ENCODE measurements at regions not wholly inside any gene's neighbourhood (a gene's known extent, or its start where the extent isn't known, plus 50 kb on each side); places are given as distances from the start of the nearest gene placed in this dataset.

GRCh38 chr12:107225635-107226034, 132.3 kb upstream of the CRY1 start:
- no peaks in the 10 kb centered on the region for H3K4me1 ChIP-seq (ENCODE audit: insufficient read depth, low read length)
- no peak for DNase-seq
- no peaks in the 10 kb centered on the region for H3K9me3 Mint-ChIP-seq
- H3K36me3 Mint-ChIP-seq, result no peaks in the 10 kb centered on the region
- no peak overlapping the region for H3K4me3 Mint-ChIP-seq
- no peaks in the 10 kb centered on the region for H3K9me3 ChIP-seq (ENCODE audit: control insufficient read depth in 1 of 2, low read length in 2 of 2)
- no peaks in the 10 kb centered on the region for H3K27me3 ChIP-seq (ENCODE audit: insufficient read depth, low read length)
- H3K27me3 Mint-ChIP-seq, result peaks cover 6 to 19% of the 10 kb centered on the region in 2 donors
- intact Hi-C loops (cut with micrococcal nuclease), result loop anchor here (10.0 kb wide), 1 partner anchor 179 kb away; no protein-coding TSS in a partner anchor
- H3K27ac ChIP-seq (ENCODE audit: low read depth, low read length), result no peak overlapping the region
- H3K36me3 ChIP-seq (ENCODE audit: insufficient read depth, low read length), result no peaks in the 10 kb centered on the region
- CTCF ChIA-PET (ENCODE audit: partially characterized antibody), result no interaction called here
- no peak overlapping the region for H3K27ac Mint-ChIP-seq
- H3K4me3 ChIP-seq (ENCODE audit: low read length in 2 of 2), result no peak overlapping the region
- H3K4me1 Mint-ChIP-seq, result no peaks in the 10 kb centered on the region
- POLR2A ChIA-PET (ENCODE audit: partially characterized antibody), result no interaction called here

GRCh38 chr12:107226126-107226525, 132.8 kb upstream of the CRY1 start:
- Histone ChIP-seq H3K4me1 (ENCODE audit: insufficient read depth, low read length) (no peaks in the 10 kb centered on the region), H3K27ac (ENCODE audit: low read depth, low read length) (no peak overlapping the region), H3K36me3 (ENCODE audit: insufficient read depth, low read length) (no peaks in the 10 kb centered on the region), H3K27me3 (ENCODE audit: insufficient read depth, low read length) (no peaks in the 10 kb centered on the region), H3K4me3 (ENCODE audit: low read length in 2 of 2) (no peak overlapping the region), H3K9me3 (ENCODE audit: control insufficient read depth in 1 of 2, low read length in 2 of 2) (no peaks in the 10 kb centered on the region)
- H3K27me3 Mint-ChIP-seq, result peaks cover 6 to 16% of the 10 kb centered on the region in 2 donors
- H3K27ac Mint-ChIP-seq, result no peak overlapping the region
- CTCF ChIA-PET (ENCODE audit: partially characterized antibody), result no interaction called here
- DNase-seq, result no peak
- no peak overlapping the region for H3K4me3 Mint-ChIP-seq
- no peaks in the 10 kb centered on the region for H3K4me1 Mint-ChIP-seq
- intact Hi-C loops (cut with micrococcal nuclease), result loop anchor here (10.0 kb wide), 1 partner anchor 179 kb away; no protein-coding TSS in a partner anchor
- POLR2A ChIA-PET (ENCODE audit: partially characterized antibody), result no interaction called here
- no peaks in the 10 kb centered on the region for H3K36me3 Mint-ChIP-seq
- no peaks in the 10 kb centered on the region for H3K9me3 Mint-ChIP-seq

GRCh38 chr12:107228076-107228475, 134.7 kb upstream of the CRY1 start:
- Histone ChIP-seq H3K27me3 (ENCODE audit: insufficient read depth, low read length) (no peaks in the 10 kb centered on the region), H3K9me3 (ENCODE audit: control insufficient read depth in 1 of 2, low read length in 2 of 2) (no peaks in the 10 kb centered on the region), H3K27ac (ENCODE audit: low read depth, low read length) (no peak overlapping the region), H3K4me1 (ENCODE audit: insufficient read depth, low read length) (no peaks in the 10 kb centered on the region), H3K36me3 (ENCODE audit: insufficient read depth, low read length) (no peaks in the 10 kb centered on the region), H3K4me3 (ENCODE audit: low read length in 2 of 2) (no peak overlapping the region)
- Mint-ChIP-seq H3K36me3 (no peaks in the 10 kb centered on the region), H3K4me1 (no peaks in the 10 kb centered on the region), H3K27ac (no peak overlapping the region), H3K9me3 (no peaks in the 10 kb centered on the region), H3K4me3 (no peak overlapping the region), H3K27me3 (peaks cover 4 to 7% of the 10 kb centered on the region in 2 donors)
- DNase-seq, result no peak
- POLR2A ChIA-PET (ENCODE audit: partially characterized antibody), result no interaction called here
- intact Hi-C loops (cut with micrococcal nuclease), result loop anchor here (10.0 kb wide), 1 partner anchor 177 kb away; no protein-coding TSS in a partner anchor
- CTCF ChIA-PET (ENCODE audit: partially characterized antibody), result no interaction called here

GRCh38 chr12:107229827-107230226, 136.5 kb upstream of the CRY1 start:
- POLR2A ChIA-PET (ENCODE audit: partially characterized antibody), result no interaction called here
- Mint-ChIP-seq H3K9me3 (no peaks in the 10 kb centered on the region), H3K27me3 (no peaks in the 10 kb centered on the region), H3K4me3 (no peak overlapping the region), H3K27ac (no peak overlapping the region), H3K36me3 (no peaks in the 10 kb centered on the region), H3K4me1 (no peaks in the 10 kb centered on the region)
- intact Hi-C loops (cut with micrococcal nuclease), result loop anchor here (10.0 kb wide), 1 partner anchor 175 kb away; no protein-coding TSS in a partner anchor
- no peak overlapping the region for H3K27ac ChIP-seq (ENCODE audit: low read depth, low read length)
- H3K9me3 ChIP-seq (ENCODE audit: control insufficient read depth in 1 of 2, low read length in 2 of 2), result no peaks in the 10 kb centered on the region
- H3K4me1 ChIP-seq (ENCODE audit: insufficient read depth, low read length), result no peaks in the 10 kb centered on the region
- H3K4me3 ChIP-seq (ENCODE audit: low read length in 2 of 2), result no peak overlapping the region
- no peaks in the 10 kb centered on the region for H3K27me3 ChIP-seq (ENCODE audit: insufficient read depth, low read length)
- DNase-seq, result no peak
- no peaks in the 10 kb centered on the region for H3K36me3 ChIP-seq (ENCODE audit: insufficient read depth, low read length)
- CTCF ChIA-PET (ENCODE audit: partially characterized antibody), result interaction anchor here (1.4 kb wide), 1 partner anchor 98 kb away, joined by 4 read pairs; no protein-coding TSS in a partner anchor

GRCh38 chr12:107231303-107231702, 138.0 kb upstream of the CRY1 start:
- no peaks in the 10 kb centered on the region for H3K4me1 ChIP-seq (ENCODE audit: insufficient read depth, low read length)
- no peaks in the 10 kb centered on the region for H3K27me3 ChIP-seq (ENCODE audit: insufficient read depth, low read length)
- peaks cover 0 to 1% (median 0%) of the 10 kb centered on the region in 4 donors for H3K4me1 Mint-ChIP-seq
- DNase-seq, result no peak
- peaks cover 0 to 3% of the 10 kb centered on the region in 2 donors for H3K27me3 Mint-ChIP-seq
- H3K9me3 ChIP-seq (ENCODE audit: control insufficient read depth in 1 of 2, low read length in 2 of 2), result no peaks in the 10 kb centered on the region
- no peaks in the 10 kb centered on the region for H3K9me3 Mint-ChIP-seq
- no peaks in the 10 kb centered on the region for H3K36me3 Mint-ChIP-seq
- ChIA-PET CTCF (ENCODE audit: partially characterized antibody) (no interaction called here), POLR2A (ENCODE audit: partially characterized antibody) (no interaction called here)
- no peak overlapping the region for H3K4me3 ChIP-seq (ENCODE audit: low read length in 2 of 2)
- H3K27ac Mint-ChIP-seq, result no peak overlapping the region
- no peak overlapping the region for H3K4me3 Mint-ChIP-seq
- no peaks in the 10 kb centered on the region for H3K36me3 ChIP-seq (ENCODE audit: insufficient read depth, low read length)
- intact Hi-C loops (cut with micrococcal nuclease), result no loop called here
- H3K27ac ChIP-seq (ENCODE audit: low read depth, low read length), result no peak overlapping the region

GRCh38 chr12:107233551-107233950, 140.2 kb upstream of the CRY1 start:
- no peak overlapping the region for H3K4me3 Mint-ChIP-seq
- intact Hi-C loops (cut with micrococcal nuclease), result no loop called here
- ChIA-PET CTCF (ENCODE audit: partially characterized antibody) (no interaction called here), POLR2A (ENCODE audit: partially characterized antibody) (no interaction called here)
- DNase-seq, result no peak
- no peaks in the 10 kb centered on the region for H3K9me3 Mint-ChIP-seq
- H3K4me1 Mint-ChIP-seq, result peaks cover 1 to 8% (median 5%) of the 10 kb centered on the region in 4 donors
- H3K27ac ChIP-seq (ENCODE audit: low read depth, low read length), result no peak overlapping the region
- H3K4me1 ChIP-seq (ENCODE audit: insufficient read depth, low read length), result no peaks in the 10 kb centered on the region
- peaks cover 5 to 7% of the 10 kb centered on the region in 2 donors for H3K27me3 Mint-ChIP-seq
- H3K36me3 Mint-ChIP-seq, result no peaks in the 10 kb centered on the region
- no peak overlapping the region for H3K4me3 ChIP-seq (ENCODE audit: low read length in 2 of 2)
- no peak overlapping the region for H3K27ac Mint-ChIP-seq
- H3K27me3 ChIP-seq (ENCODE audit: insufficient read depth, low read length), result no peaks in the 10 kb centered on the region
- H3K9me3 ChIP-seq (ENCODE audit: control insufficient read depth in 1 of 2, low read length in 2 of 2), result no peaks in the 10 kb centered on the region
- no peaks in the 10 kb centered on the region for H3K36me3 ChIP-seq (ENCODE audit: insufficient read depth, low read length)

- Mint-ChIP-seq H3K4me3 (no peak overlapping the region), H3K9me3 (no peaks in the 10 kb centered on the region), H3K27ac (no peak overlapping the region), H3K27me3 (peaks cover 5 to 9% of the 10 kb centered on the region in 2 donors), H3K4me1 (peaks cover 1 to 8% (median 5%) of the 10 kb centered on the region in 4 donors), H3K36me3 (no peaks in the 10 kb centered on the region)
- no peaks in the 10 kb centered on the region for H3K36me3 ChIP-seq (ENCODE audit: insufficient read depth, low read length)
- no peak overlapping the region for H3K4me3 ChIP-seq (ENCODE audit: low read length in 2 of 2)
- no peaks in the 10 kb centered on the region for H3K4me1 ChIP-seq (ENCODE audit: insufficient read depth, low read length)
- DNase-seq, result no peak
- ChIA-PET CTCF (ENCODE audit: partially characterized antibody) (interaction anchor here (1.9 kb wide), 1 partner anchor 167 kb away, joined by 5 read pairs; no protein-coding TSS in a partner anchor), POLR2A (ENCODE audit: partially characterized antibody) (no interaction called here)
- H3K27ac ChIP-seq (ENCODE audit: low read depth, low read length), result no peak overlapping the region
- H3K27me3 ChIP-seq (ENCODE audit: insufficient read depth, low read length), result no peaks in the 10 kb centered on the region
- no peaks in the 10 kb centered on the region for H3K9me3 ChIP-seq (ENCODE audit: control insufficient read depth in 1 of 2, low read length in 2 of 2)
- intact Hi-C loops (cut with micrococcal nuclease), result no loop called here
These were observed 142.3 kb upstream of the CRY1 start for GRCh38 chr12:107235600-107235999.
